ENCODE measurements at regions not wholly inside any gene's neighbourhood (a gene's known extent, or its start where the extent isn't known, plus 50 kb on each side); places are given as distances from the start of the nearest gene placed in this dataset.

- WGBS, 2 donors: 86 to 87% methylated on average over 4 of the region's 4 CpGs
- H3K9me3 ChIP-seq (ENCODE audit: control insufficient read depth in 2 of 2, insufficient read depth in 1 of 2, low read depth in 1 of 2, low read length in 1 of 2): no peaks in the 10 kb centered on the region
- no peaks in the 10 kb centered on the region for H3K27me3 ChIP-seq (ENCODE audit: control insufficient read depth in 1 of 2, insufficient read depth in 2 of 2, low read length in 2 of 2)
- no peaks in the 10 kb centered on the region for H3K4me1 ChIP-seq (ENCODE audit: control insufficient read depth in 2 of 2, insufficient read depth in 2 of 2, low read length in 1 of 2)
- H3K36me3 ChIP-seq (ENCODE audit: control insufficient read depth in 2 of 2, insufficient read depth in 2 of 2, low read length in 1 of 2): no peaks in the 10 kb centered on the region
- no peak overlapping the region for H3K27ac ChIP-seq (ENCODE audit: low read depth in 2 of 2, low read length in 1 of 2)
- no peak overlapping the region for H3K4me3 ChIP-seq (ENCODE audit: low read depth in 1 of 2, low read length in 2 of 2)
These were observed 86.9 kb upstream of the RPS23 start for GRCh38 chr5:82365026-82365425.

- H3K27me3 ChIP-seq (ENCODE audit: control insufficient read depth in 1 of 2, insufficient read depth in 2 of 2, low read length in 2 of 2): no peaks in the 10 kb centered on the region
- H3K36me3 ChIP-seq (ENCODE audit: control insufficient read depth in 2 of 2, insufficient read depth in 2 of 2, low read length in 1 of 2): no peaks in the 10 kb centered on the region
- no peak overlapping the region for H3K27ac ChIP-seq (ENCODE audit: low read depth in 2 of 2, low read length in 1 of 2)
- 61 to 63% methylated on average over 5 of the region's 5 CpGs for WGBS, 2 donors
- H3K4me1 ChIP-seq (ENCODE audit: control insufficient read depth in 2 of 2, insufficient read depth in 2 of 2, low read length in 1 of 2): no peaks in the 10 kb centered on the region
- no peak overlapping the region for H3K4me3 ChIP-seq (ENCODE audit: low read depth in 1 of 2, low read length in 2 of 2)
- H3K9me3 ChIP-seq (ENCODE audit: control insufficient read depth in 2 of 2, insufficient read depth in 1 of 2, low read depth in 1 of 2, low read length in 1 of 2): no peaks in the 10 kb centered on the region
These were observed 86.3 kb upstream of the RPS23 start for GRCh38 chr5:82364497-82364896.

- WGBS, 2 donors: 64 to 77% methylated on average over 4 of the region's 4 CpGs
- no peak overlapping the region for H3K4me3 ChIP-seq (ENCODE audit: low read depth in 1 of 2, low read length in 2 of 2)
These were observed 85.4 kb upstream of the RPS23 start for GRCh38 chr5:82363524-82363923.

GRCh38 chr5:82362636-82363035 is 84.5 kb upstream of the RPS23 start:
- H3K27ac ChIP-seq (ENCODE audit: low read depth in 2 of 2, low read length in 1 of 2): no peak overlapping the region
- no peaks in the 10 kb centered on the region for H3K4me1 ChIP-seq (ENCODE audit: control insufficient read depth in 2 of 2, insufficient read depth in 2 of 2, low read length in 1 of 2)
- 66 to 70% methylated on average over 6 of the region's 6 CpGs for WGBS, 2 donors
- no peaks in the 10 kb centered on the region for H3K27me3 ChIP-seq (ENCODE audit: control insufficient read depth in 1 of 2, insufficient read depth in 2 of 2, low read length in 2 of 2)
- H3K36me3 ChIP-seq (ENCODE audit: control insufficient read depth in 2 of 2, insufficient read depth in 2 of 2, low read length in 1 of 2): no peaks in the 10 kb centered on the region
- H3K9me3 ChIP-seq (ENCODE audit: control insufficient read depth in 2 of 2, insufficient read depth in 1 of 2, low read depth in 1 of 2, low read length in 1 of 2): no peaks in the 10 kb centered on the region
- H3K4me3 ChIP-seq (ENCODE audit: low read depth in 1 of 2, low read length in 2 of 2): no peak overlapping the region

More at GRCh38 chr5:82363524-82363923, 85.4 kb upstream of the RPS23 start:
- Histone ChIP-seq H3K36me3 (ENCODE audit: control insufficient read depth in 2 of 2, insufficient read depth in 2 of 2, low read length in 1 of 2) (no peaks in the 10 kb centered on the region), H3K27ac (ENCODE audit: low read depth in 2 of 2, low read length in 1 of 2) (no peak overlapping the region), H3K4me1 (ENCODE audit: control insufficient read depth in 2 of 2, insufficient read depth in 2 of 2, low read length in 1 of 2) (no peaks in the 10 kb centered on the region), H3K27me3 (ENCODE audit: control insufficient read depth in 1 of 2, insufficient read depth in 2 of 2, low read length in 2 of 2) (no peaks in the 10 kb centered on the region), H3K9me3 (ENCODE audit: control insufficient read depth in 2 of 2, insufficient read depth in 1 of 2, low read depth in 1 of 2, low read length in 1 of 2) (no peaks in the 10 kb centered on the region)

GRCh38 chr5:82360022-82360421 is 81.9 kb upstream of the RPS23 start:
- Histone ChIP-seq H3K27me3 (ENCODE audit: control insufficient read depth in 1 of 2, insufficient read depth in 2 of 2, low read length in 2 of 2) (no peaks in the 10 kb centered on the region), H3K36me3 (ENCODE audit: control insufficient read depth in 2 of 2, insufficient read depth in 2 of 2, low read length in 1 of 2) (no peaks in the 10 kb centered on the region)
- WGBS, 2 donors: 86 to 88% methylated on average over 3 of the region's 3 CpGs

GRCh38 chr5:82359272-82359671 is 81.1 kb upstream of the RPS23 start:
- H3K4me1 ChIP-seq (ENCODE audit: control insufficient read depth in 2 of 2, insufficient read depth in 2 of 2, low read length in 1 of 2): no peaks in the 10 kb centered on the region
- no peaks in the 10 kb centered on the region for H3K36me3 ChIP-seq (ENCODE audit: control insufficient read depth in 2 of 2, insufficient read depth in 2 of 2, low read length in 1 of 2)
- no peak overlapping the region for H3K4me3 ChIP-seq (ENCODE audit: low read depth in 1 of 2, low read length in 2 of 2)
- H3K9me3 ChIP-seq (ENCODE audit: control insufficient read depth in 2 of 2, insufficient read depth in 1 of 2, low read depth in 1 of 2, low read length in 1 of 2): no peaks in the 10 kb centered on the region
- no peaks in the 10 kb centered on the region for H3K27me3 ChIP-seq (ENCODE audit: control insufficient read depth in 1 of 2, insufficient read depth in 2 of 2, low read length in 2 of 2)
- H3K27ac ChIP-seq (ENCODE audit: low read depth in 2 of 2, low read length in 1 of 2): no peak overlapping the region
- WGBS, 2 donors: 37 to 70% methylated on average over 3 of the region's 3 CpGs

More at GRCh38 chr5:82360022-82360421, 81.9 kb upstream of the RPS23 start:
- no peaks in the 10 kb centered on the region for H3K9me3 ChIP-seq (ENCODE audit: control insufficient read depth in 2 of 2, insufficient read depth in 1 of 2, low read depth in 1 of 2, low read length in 1 of 2)
- no peaks in the 10 kb centered on the region for H3K4me1 ChIP-seq (ENCODE audit: control insufficient read depth in 2 of 2, insufficient read depth in 2 of 2, low read length in 1 of 2)
- no peak overlapping the region for H3K27ac ChIP-seq (ENCODE audit: low read depth in 2 of 2, low read length in 1 of 2)
- no peak overlapping the region for H3K4me3 ChIP-seq (ENCODE audit: low read depth in 1 of 2, low read length in 2 of 2)

- H3K9me3 ChIP-seq (ENCODE audit: control insufficient read depth in 2 of 2, insufficient read depth in 1 of 2, low read depth in 1 of 2, low read length in 1 of 2): no peaks in the 10 kb centered on the region
- no peak overlapping the region for H3K4me3 ChIP-seq (ENCODE audit: low read depth in 1 of 2, low read length in 2 of 2)
- peak overlapping the region in 1 of 2 donors; percentile 28 for H3K27ac ChIP-seq (ENCODE audit: low read depth in 2 of 2, low read length in 1 of 2)
- H3K4me1 ChIP-seq (ENCODE audit: control insufficient read depth in 2 of 2, insufficient read depth in 2 of 2, low read length in 1 of 2): no peaks in the 10 kb centered on the region
- WGBS, 2 donors: 80 to 90% methylated on average over 2 of the region's 2 CpGs
- no peaks in the 10 kb centered on the region for H3K27me3 ChIP-seq (ENCODE audit: control insufficient read depth in 1 of 2, insufficient read depth in 2 of 2, low read length in 2 of 2)
- H3K36me3 ChIP-seq (ENCODE audit: control insufficient read depth in 2 of 2, insufficient read depth in 2 of 2, low read length in 1 of 2): no peaks in the 10 kb centered on the region
These were observed 80.3 kb upstream of the RPS23 start for GRCh38 chr5:82358457-82358856.

GRCh38 chr5:82356808-82357671 is 78.9 kb upstream of the RPS23 start:
- no peak overlapping the region for H3K4me3 ChIP-seq (ENCODE audit: low read depth in 1 of 2, low read length in 2 of 2)
- WGBS, 2 donors: 22 to 25% methylated on average over 14 of the region's 14 CpGs
- no peaks in the 10 kb centered on the region for H3K27me3 ChIP-seq (ENCODE audit: control insufficient read depth in 1 of 2, insufficient read depth in 2 of 2, low read length in 2 of 2)
- no peaks in the 10 kb centered on the region for H3K4me1 ChIP-seq (ENCODE audit: control insufficient read depth in 2 of 2, insufficient read depth in 2 of 2, low read length in 1 of 2)
- peak overlapping the region; percentile 11 to 47 for H3K27ac ChIP-seq (ENCODE audit: low read depth in 2 of 2, low read length in 1 of 2)
- H3K36me3 ChIP-seq (ENCODE audit: control insufficient read depth in 2 of 2, insufficient read depth in 2 of 2, low read length in 1 of 2): no peaks in the 10 kb centered on the region
- no peaks in the 10 kb centered on the region for H3K9me3 ChIP-seq (ENCODE audit: control insufficient read depth in 2 of 2, insufficient read depth in 1 of 2, low read depth in 1 of 2, low read length in 1 of 2)

GRCh38 chr5:82356021-82356420 is 77.9 kb upstream of the RPS23 start:
- H3K27ac ChIP-seq (ENCODE audit: low read depth in 2 of 2, low read length in 1 of 2): no peak overlapping the region

GRCh38 chr5:82355496-82355895 is 77.3 kb upstream of the RPS23 start:
- WGBS, 2 donors: 67 to 77% methylated on average over 2 of the region's 2 CpGs
- no peaks in the 10 kb centered on the region for H3K27me3 ChIP-seq (ENCODE audit: control insufficient read depth in 1 of 2, insufficient read depth in 2 of 2, low read length in 2 of 2)
- H3K9me3 ChIP-seq (ENCODE audit: control insufficient read depth in 2 of 2, insufficient read depth in 1 of 2, low read depth in 1 of 2, low read length in 1 of 2): no peaks in the 10 kb centered on the region
- no peaks in the 10 kb centered on the region for H3K36me3 ChIP-seq (ENCODE audit: control insufficient read depth in 2 of 2, insufficient read depth in 2 of 2, low read length in 1 of 2)
- no peak overlapping the region for H3K4me3 ChIP-seq (ENCODE audit: low read depth in 1 of 2, low read length in 2 of 2)
- H3K4me1 ChIP-seq (ENCODE audit: control insufficient read depth in 2 of 2, insufficient read depth in 2 of 2, low read length in 1 of 2): no peaks in the 10 kb centered on the region
- H3K27ac ChIP-seq (ENCODE audit: low read depth in 2 of 2, low read length in 1 of 2): no peak overlapping the region

More at GRCh38 chr5:82356021-82356420, 77.9 kb upstream of the RPS23 start:
- Histone ChIP-seq H3K36me3 (ENCODE audit: control insufficient read depth in 2 of 2, insufficient read depth in 2 of 2, low read length in 1 of 2) (no peaks in the 10 kb centered on the region), H3K4me3 (ENCODE audit: low read depth in 1 of 2, low read length in 2 of 2) (no peak overlapping the region), H3K9me3 (ENCODE audit: control insufficient read depth in 2 of 2, insufficient read depth in 1 of 2, low read depth in 1 of 2, low read length in 1 of 2) (no peaks in the 10 kb centered on the region), H3K27me3 (ENCODE audit: control insufficient read depth in 1 of 2, insufficient read depth in 2 of 2, low read length in 2 of 2) (no peaks in the 10 kb centered on the region), H3K4me1 (ENCODE audit: control insufficient read depth in 2 of 2, insufficient read depth in 2 of 2, low read length in 1 of 2) (no peaks in the 10 kb centered on the region)
- 54 to 69% methylated on average over 4 of the region's 4 CpGs for WGBS, 2 donors
